H9 (cell line): ENCODE measurements at regions not wholly inside any gene's neighbourhood (a gene's known extent, or its start where the extent isn't known, plus 50 kb on each side); places are given as distances from the start of the nearest gene placed in this dataset.

ENCODE experiments used
- DNase-seq: peaks from one replicate; pipeline ENCODE4 v3.0.0-alpha.2; 2017
- H2AFZ ChIP-seq: one replicate; pipeline ENCODE4 v1.6.1; 2013; ENCODE audit warnings: mild to moderate bottlenecking, low read length, control low read depth, moderate library complexity
- H2AK5ac ChIP-seq: 2 replicates; pipeline ENCODE4 v1.6.1; 2013; ENCODE audit warnings: low read length, control low read depth, mixed read lengths; ENCODE audit not compliant: insufficient read length
- H2BK120ac ChIP-seq: one replicate; pipeline ENCODE4 v1.6.1; 2013; ENCODE audit warnings: low read depth, mild to moderate bottlenecking, low read length, control low read depth, inconsistent platforms; ENCODE audit not compliant: poor library complexity, severe bottlenecking
- H2BK12ac ChIP-seq: 2 replicates; pipeline ENCODE4 v1.6.1; 2013; ENCODE audit warnings: low read length, control low read depth, mixed read lengths, low read depth; ENCODE audit not compliant: insufficient read length
- H2BK15ac ChIP-seq: 2 replicates; pipeline ENCODE4 v1.6.1; 2013; ENCODE audit warnings: low read depth, low read length, control low read depth
- H2BK20ac ChIP-seq: one replicate; pipeline ENCODE4 v1.6.1; 2013; ENCODE audit warnings: low read depth, mild to moderate bottlenecking, low read length, control low read depth, inconsistent platforms; ENCODE audit not compliant: poor library complexity, severe bottlenecking
- H2BK5ac ChIP-seq: 2 replicates; pipeline ENCODE4 v1.6.1; 2013; ENCODE audit warnings: low read length, control low read depth, mixed read lengths; ENCODE audit not compliant: insufficient read length
- H3K14ac ChIP-seq: 2 replicates; pipeline ENCODE4 v1.6.1; 2013; ENCODE audit warnings: low read length, control low read depth; ENCODE audit not compliant: insufficient read depth
- H3K18ac ChIP-seq: 2 replicates; pipeline ENCODE4 v1.6.1; 2013; ENCODE audit warnings: low read depth, mild to moderate bottlenecking, mixed read lengths, low read length, control low read depth; ENCODE audit not compliant: insufficient read length
- H3K23ac ChIP-seq: 2 replicates; pipeline ENCODE4 v1.6.1; 2013; ENCODE audit warnings: low read length, control low read depth, mixed read lengths, low read depth; ENCODE audit not compliant: insufficient read length
- H3K23me2 ChIP-seq: 2 replicates; pipeline ENCODE4 v1.6.1; 2013; ENCODE audit warnings: low read depth, mild to moderate bottlenecking, mixed read lengths, low read length, control low read depth; ENCODE audit not compliant: insufficient read length, poor library complexity, severe bottlenecking
- H3K27ac ChIP-seq: 2 replicates; pipeline ENCODE4 v1.5.1; 2013; ENCODE audit warnings: low read length, control low read depth, mixed read lengths, low read depth; ENCODE audit not compliant: insufficient read length
- H3K27me3 ChIP-seq: 2 replicates; pipeline ENCODE4 v1.6.1; 2013; ENCODE audit warnings: low read length, control low read depth, inconsistent platforms; ENCODE audit not compliant: insufficient read depth
- H3K4ac ChIP-seq: 2 replicates; pipeline ENCODE4 v1.6.1; 2013; ENCODE audit warnings: low read depth, mild to moderate bottlenecking, control low read depth, inconsistent platforms, low read length, moderate library complexity
- H3K4me1 ChIP-seq: 2 replicates; pipeline ENCODE4 v1.6.1; 2013; ENCODE audit warnings: low read length, control low read depth, inconsistent platforms; ENCODE audit not compliant: insufficient read depth
- H3K4me2 ChIP-seq: 2 replicates; pipeline ENCODE4 v1.6.1; 2013; ENCODE audit warnings: low read length, control low read depth, mixed read lengths; ENCODE audit not compliant: insufficient read length, insufficient read depth
- H3K56ac ChIP-seq: 2 replicates; pipeline ENCODE4 v1.6.1; 2013; ENCODE audit warnings: low read depth, mild to moderate bottlenecking, mixed read lengths, low read length, control low read depth; ENCODE audit not compliant: insufficient read length
- H3K79me1 ChIP-seq: 2 replicates; pipeline ENCODE4 v1.6.1; 2013; ENCODE audit warnings: low read depth, mild to moderate bottlenecking, moderate library complexity, low read length, control low read depth, inconsistent platforms; ENCODE audit not compliant: insufficient read depth, poor library complexity, severe bottlenecking
- H3K79me2 ChIP-seq: 2 replicates; pipeline ENCODE4 v1.6.1; 2013; ENCODE audit warnings: low read length, control low read depth, inconsistent platforms; ENCODE audit not compliant: insufficient read depth
- H3K9ac ChIP-seq: 2 replicates; pipeline ENCODE4 v1.6.1; 2013; ENCODE audit warnings: low read length, control low read depth, mixed read lengths; ENCODE audit not compliant: insufficient read length; ENCODE audit errors: extremely low read depth
- H3K9me3 ChIP-seq: one replicate; pipeline ENCODE4 v1.6.1; 2013; ENCODE audit warnings: low read depth, low read length, inconsistent platforms; ENCODE audit not compliant: control insufficient read depth
- H3T11ph ChIP-seq: one replicate; pipeline ENCODE4 v1.6.1; 2013; ENCODE audit warnings: mild to moderate bottlenecking, low read length, control low read depth, inconsistent platforms
- H4K20me1 ChIP-seq: one replicate; pipeline ENCODE4 v1.6.1; 2013; ENCODE audit not compliant: control insufficient read depth, insufficient read length, insufficient read depth
- H4K5ac ChIP-seq: 2 replicates; pipeline ENCODE4 v1.6.1; 2013; ENCODE audit warnings: low read depth, mild to moderate bottlenecking, mixed read lengths, low read length, control low read depth; ENCODE audit not compliant: insufficient read length
- H4K8ac ChIP-seq: replicated peaks from 2 replicates; pipeline ENCODE4 v1.6.1; 2013; ENCODE audit warnings: low read length, control low read depth, mixed read lengths, low read depth; ENCODE audit not compliant: insufficient read length
- H4K91ac ChIP-seq: 2 replicates; pipeline ENCODE4 v1.6.1; 2013; ENCODE audit warnings: low read depth, mild to moderate bottlenecking, moderate library complexity, mixed read lengths, low read length, control low read depth; ENCODE audit not compliant: insufficient read length
- H3K27ac Mint-ChIP-seq, 3 experiments: 2 replicates in 2 of 3; 3 replicates in 1 of 3; pipeline ENCODE4 v1.8.0; 2020 to 2021; ENCODE audit warnings: mixed read lengths in 3 of 3, mild to moderate bottlenecking in 1 of 3, moderate library complexity in 1 of 3
- H3K27me3 Mint-ChIP-seq: 2 replicates; pipeline ENCODE4 v1.8.0; 2021; ENCODE audit warnings: low read depth, mild to moderate bottlenecking, moderate library complexity, mixed read lengths
- H3K36me3 Mint-ChIP-seq, 3 experiments: 2 replicates in 2 of 3; 3 replicates in 1 of 3; pipeline ENCODE4 v1.8.0; 2020 to 2021; ENCODE audit warnings: low read depth in 3 of 3, mixed read lengths in 3 of 3; ENCODE audit not compliant: insufficient read depth in 1 of 3
- H3K4me1 Mint-ChIP-seq, 2 experiments: 2 replicates each; pipeline ENCODE4 v1.8.0; 2020; ENCODE audit warnings: mixed read lengths in 2 of 2
- H3K4me3 Mint-ChIP-seq, 2 experiments: 2 replicates in 1 of 2; 3 replicates in 1 of 2; pipeline ENCODE4 v1.8.0; 2020 to 2021; ENCODE audit warnings: mild to moderate bottlenecking in 2 of 2, mixed read lengths in 2 of 2, moderate library complexity in 1 of 2
- H3K9me3 Mint-ChIP-seq, 2 experiments: 2 replicates in 1 of 2; 3 replicates in 1 of 2; pipeline ENCODE4 v1.8.0; 2020; ENCODE audit warnings: mild to moderate bottlenecking in 2 of 2, mixed read lengths in 2 of 2, moderate library complexity in 1 of 2
- CTCF ChIP-seq: fragments of 200-600 bp; sonication (generic); conservative IDR thresholded peaks from 3 replicates; pipeline ENCODE4 v1.8.0; 2021; ENCODE audit warnings: antibody characterized with exemption, mild to moderate bottlenecking
- WGBS: extraction: QIAGEN DNeasy Blood & Tissue Kit; methylation state at CpG from one replicate; pipeline ENCODE4 v1.1.7; 2013; ENCODE audit warnings: missing lambda C conversion rate, low lambda C conversion rate, mixed read lengths; ENCODE audit not compliant: insufficient read length; ENCODE audit errors: extremely low coverage; 5-methylcytosine and 5-hydroxymethylcytosine counted together

- H3K9me3 Mint-ChIP-seq, result peaks cover 0 to 3% of the 10 kb centered on the region in 2 experiments; a peak in 2 of 5 replicates
- H2BK120ac ChIP-seq, result no peak overlapping the region
Measured at GRCh38 chr1:221457685-221458446, 284.0 kb downstream of the DUSP10 start.

More at GRCh38 chr1:221457685-221458446, 284.0 kb downstream of the DUSP10 start:
- Histone ChIP-seq H2BK12ac (no peak overlapping the region), H3K56ac (no peak overlapping the region), H3K23ac (no peak overlapping the region), H2AK5ac (no peak overlapping the region), H3K14ac (no peak overlapping the region), H4K5ac (no peak overlapping the region), H3K27ac (no peak overlapping the region), H3K27me3 (no peaks in the 10 kb centered on the region), H2BK15ac (no peak overlapping the region), H4K91ac (no peak overlapping the region), H3T11ph (no peak overlapping the region), H3K9ac (no peak overlapping the region), H2BK20ac (no peak overlapping the region), H2BK5ac (no peak overlapping the region), H3K18ac (no peak overlapping the region), H3K4me2 (no peak overlapping the region), H3K4me1 (no peaks in the 10 kb centered on the region), H3K79me2 (no peaks in the 10 kb centered on the region), H3K23me2 (no peaks in the 10 kb centered on the region), H3K4ac (no peak overlapping the region), H3K9me3 (no peaks in the 10 kb centered on the region), H4K8ac (no peak overlapping the region), H3K79me1 (no peaks in the 10 kb centered on the region), H4K20me1 (no peaks in the 10 kb centered on the region), H2AFZ (peak overlapping the region; percentile 40)
- no peak for DNase-seq
- no peak overlapping the region for H3K4me3 Mint-ChIP-seq
- H3K27me3 Mint-ChIP-seq, result no peaks in the 10 kb centered on the region
- H3K36me3 Mint-ChIP-seq, result no peaks in the 10 kb centered on the region; a peak in 1 of 7 replicates
- no CpG with 5 or more reads among the region's 7 CpGs for WGBS
- H3K27ac Mint-ChIP-seq, result no peak overlapping the region
- H3K4me1 Mint-ChIP-seq, result peaks cover 4% of the 10 kb centered on the region in 2 experiments; a peak in 3 of 4 replicates
- no peak for TF ChIP-seq CTCF
